A549 (cell line): ENCODE measurements at regions not wholly inside any gene's neighbourhood (a gene's known extent, or its start where the extent isn't known, plus 50 kb on each side); places are given as distances from the start of the nearest gene placed in this dataset.

Source experiments
- ATAC-seq, 2 experiments: fragments of 200-7000 bp in 1 of 2; fragments of >200 bp in 1 of 2; cut with Nextera tagmentation in 1 of 2; cut with Tn5 transposase in 1 of 2; 3 replicates each; pipeline versions ENCODE4 v1.8.0 to v1.9.1; 2018 to 2020; ENCODE audit warnings: mild to moderate bottlenecking in 1 of 2, moderate library complexity in 1 of 2
- CTCF ChIA-PET: fragments of 300-600 bp; sonication (Branson Sonifier 250); formaldehyde crosslinking; extraction: SDS; loops from one replicate; lab custom pipeline; 2021; ENCODE audit warnings: antibody characterized with exemption, inconsistent platforms; lab: Yijun Ruan, JAX
- POLR2A ChIA-PET: fragments of 350-600 bp; formaldehyde crosslinking; extraction: SDS; loops from one replicate; lab custom pipeline; 2021; ENCODE audit warnings: antibody characterized with exemption, inconsistent platforms; lab: Yijun Ruan, JAX
- DNase-seq, 2 experiments: peaks; one replicate each; pipeline versions ENCODE4 v3.0.0 to v3.0.0-alpha.2; 2011 to 2016; ENCODE audit warnings: low read depth in 1 of 2, low spot score in 1 of 2
- FAIRE-seq: peaks from 2 replicates; lab custom pipeline; 2011; peaks lifted over from hg19 to GRCh38; lab: Jason Lieb, UNC
- H3K27ac ChIP-seq, 2 experiments: fragments of >200 bp; sonication (Bioruptor Twin); formaldehyde crosslinking; 3 replicates each; pipeline ENCODE4 v1.5.1; 2016 to 2017
- H3K4me1 ChIP-seq: fragments of >200 bp; sonication (Bioruptor Twin); formaldehyde crosslinking; 3 replicates; pipeline ENCODE4 v1.6.1; 2016
- H3K4me2 ChIP-seq: fragments of >200 bp; sonication (Bioruptor Twin); formaldehyde crosslinking; 3 replicates; pipeline ENCODE4 v1.6.1; 2016
- H3K4me3 ChIP-seq: fragments of >200 bp; sonication (Bioruptor Twin); formaldehyde crosslinking; 3 replicates; pipeline ENCODE4 v1.5.1; 2016
- H3K9me3 ChIP-seq: fragments of >200 bp; sonication (Bioruptor Twin); formaldehyde crosslinking; 3 replicates; pipeline ENCODE4 v1.6.1; 2016
- ATOH8 ChIP-seq: fragments of 250-450 bp; sonication (Bioruptor Pico); IDR thresholded peaks from 2 replicates; pipeline ENCODE4 v1.5.0; 2020; ENCODE audit warnings: low read depth, mild to moderate bottlenecking, moderate library complexity
- CEBPB ChIP-seq, 2 experiments: fragments of >200 bp in 1 of 2; sonication (Bioruptor Twin) in 1 of 2; formaldehyde crosslinking in 1 of 2; IDR thresholded peaks; 2 replicates each; pipeline ENCODE4 v1.6.1; 2012 to 2016
- CHD4 ChIP-seq: fragments of 200-600 bp; sonication (generic); IDR thresholded peaks from 2 replicates; pipeline ENCODE4 v1.6.1; 2016; ENCODE audit warnings: antibody characterized with exemption, mild to moderate bottlenecking, borderline replicate concordance
- EHMT2 ChIP-seq: fragments of 200-600 bp; sonication (generic); IDR thresholded peaks from 2 replicates; pipeline ENCODE4 v1.6.1; 2016; ENCODE audit warnings: antibody characterized with exemption, low read depth, mild to moderate bottlenecking, moderate library complexity
- ELK1 ChIP-seq: fragments of 150-350 bp; IDR thresholded peaks from 2 replicates; pipeline ENCODE4 v1.6.1; 2014; ENCODE audit warnings: low read depth, mild to moderate bottlenecking, low read length
- GATA3 ChIP-seq: IDR thresholded peaks from 2 replicates; pipeline ENCODE4 v1.6.1; 2012; ENCODE audit warnings: borderline replicate concordance
- KDM1A ChIP-seq: fragments of 200-600 bp; sonication (generic); IDR thresholded peaks from 2 replicates; pipeline ENCODE4 v1.6.1; 2016; ENCODE audit warnings: low read depth, mild to moderate bottlenecking
- KDM5A ChIP-seq: fragments of 200-600 bp; sonication (generic); IDR thresholded peaks from 2 replicates; pipeline ENCODE4 v1.6.1; 2016; ENCODE audit warnings: antibody characterized with exemption, mild to moderate bottlenecking
- MAFK ChIP-seq: fragments of 450-650 bp; IDR thresholded peaks from 2 replicates; pipeline ENCODE4 v1.6.1; 2014; ENCODE audit not compliant: partially characterized antibody
- POLR2AphosphoS2 ChIP-seq: conservative IDR thresholded peaks from 2 replicates; pipeline ENCODE4 v1.6.1; 2012; ENCODE audit warnings: low read length, improper control_type of control experiment, inconsistent platforms
- REST ChIP-seq: fragments of 200-600 bp; sonication (generic); IDR thresholded peaks from 2 replicates; pipeline ENCODE4 v1.6.1; 2016; ENCODE audit warnings: antibody characterized with exemption, mild to moderate bottlenecking, moderate library complexity
- TFCP2L1 ChIP-seq: fragments of 250-450 bp; sonication (Bioruptor Pico); IDR thresholded peaks from 2 replicates; pipeline ENCODE4 v1.5.0; 2021; ENCODE audit warnings: mild to moderate bottlenecking
- USF2 ChIP-seq: fragments of 450-650 bp; IDR thresholded peaks from 2 replicates; pipeline ENCODE4 v1.6.1; 2014; ENCODE audit warnings: antibody characterized with exemption
- ZFP36 ChIP-seq: fragments of 450-650 bp; IDR thresholded peaks from 2 replicates; pipeline ENCODE4 v1.6.1; 2014; ENCODE audit warnings: borderline replicate concordance; ENCODE audit not compliant: partially characterized antibody
- WGBS: methylation state at CpG from one replicate; pipeline ENCODE4 v1.1.6; 2017; ENCODE audit errors: missing lambda C conversion rate; 5-methylcytosine and 5-hydroxymethylcytosine counted together

- DNase-seq (no peak), ATAC-seq (no peak), FAIRE-seq (no peak)
- no peak overlapping the region for H3K27ac ChIP-seq
- H3K4me1 ChIP-seq = no peaks in the 10 kb centered on the region
- CTCF ChIA-PET = no interaction called here
- no peak overlapping the region for H3K4me3 ChIP-seq
- no peaks in the 10 kb centered on the region; the same call in 2 of the 3 replicates for H3K9me3 ChIP-seq
- 45% methylated on average over 12 of the region's 12 CpGs for WGBS
- TF ChIP-seq TFCP2L1 (no peak), KDM1A (no peak), GATA3 (no peak), KDM5A (no peak), POLR2AphosphoS2 (no peak), USF2 (no peak), CHD4 (no peak), MAFK (no peak), REST (no peak), CEBPB (IDR thresholded peaks at IDR 0.05) (no peak), ELK1 (no peak), EHMT2 (no peak)
- POLR2A ChIA-PET = no interaction called here
- H3K4me2 ChIP-seq = no peak overlapping the region
These were observed 76.0 kb downstream of the TEX29 start for GRCh38 chr13:111396457-111396856.

GRCh38 chr13:111397202-111397880, 76.9 kb downstream of the TEX29 start:
- H3K9me3 ChIP-seq = no peaks in the 10 kb centered on the region; the same call in 2 of the 3 replicates
- WGBS = 50% methylated on average over 25 of the region's 25 CpGs
- H3K4me2 ChIP-seq = no peak overlapping the region
- POLR2A ChIA-PET = interaction anchor here (0.5 kb wide), 1 partner anchor 24 kb away, joined by 4 read pairs; no protein-coding TSS in a partner anchor
- no peak overlapping the region for H3K27ac ChIP-seq
- H3K4me1 ChIP-seq = no peaks in the 10 kb centered on the region
- ATAC-seq = no peak
- no peak for DNase-seq
- H3K4me3 ChIP-seq = no peak overlapping the region
- no peak for TF ChIP-seq REST
- no peak for TF ChIP-seq ZFP36
- TF ChIP-seq CHD4 = no peak
- no peak for TF ChIP-seq ATOH8 (CRISPR knock-in tag)
- TF ChIP-seq, all 56 proteins: peak for 0
- FAIRE-seq = no peak
- CTCF ChIA-PET = no interaction called here
